GM23338 (cell line): ENCODE measurements at regions not wholly inside any gene's neighbourhood (a gene's known extent, or its start where the extent isn't known, plus 50 kb on each side); places are given as distances from the start of the nearest gene placed in this dataset.

Source experiments
- ATAC-seq: fragments of 200-7000 bp; cut with Tn5 transposase; 3 replicates; pipeline ENCODE4 v1.9.1; 2020
- DNase-seq: peaks from one replicate; pipeline ENCODE4 v3.0.0-alpha.2; 2015; ENCODE audit warnings: low spot score
- H2AFZ ChIP-seq: fragments of 200-600 bp; sonication (generic); 2 replicates; pipeline ENCODE4 v1.8.0; 2016; ENCODE audit warnings: antibody characterized with exemption, mild to moderate bottlenecking, moderate library complexity
- H3F3A ChIP-seq: fragments of 200-600 bp; sonication (generic); replicated peaks from 2 replicates; pipeline ENCODE4 v1.8.0; 2017; ENCODE audit warnings: antibody characterized with exemption, mixed run types, low read depth
- H3K27ac ChIP-seq: fragments of 200-600 bp; sonication (generic); 2 replicates; pipeline ENCODE4 v1.6.1; 2016; ENCODE audit warnings: low read depth
- H3K27me3 ChIP-seq: fragments of 200-600 bp; sonication (generic); 2 replicates; pipeline ENCODE4 v1.8.0; 2016; ENCODE audit warnings: mild to moderate bottlenecking, mixed run types, moderate library complexity; ENCODE audit not compliant: insufficient read depth
- H3K36me3 ChIP-seq: fragments of 200-600 bp; sonication (generic); 2 replicates; pipeline ENCODE4 v1.8.0; 2016; ENCODE audit warnings: mild to moderate bottlenecking; ENCODE audit not compliant: insufficient read depth
- H3K4me1 ChIP-seq: fragments of 200-600 bp; sonication (generic); 2 replicates; pipeline ENCODE4 v1.8.0; 2016; ENCODE audit warnings: mild to moderate bottlenecking, moderate library complexity; ENCODE audit not compliant: insufficient read depth
- H3K4me2 ChIP-seq: fragments of 200-600 bp; sonication (generic); 2 replicates; pipeline ENCODE4 v1.7.1; 2017; ENCODE audit warnings: mixed run types
- H3K4me3 ChIP-seq: fragments of 200-600 bp; sonication (generic); 2 replicates; pipeline ENCODE4 v1.6.1; 2016; ENCODE audit warnings: mixed run types
- H3K79me2 ChIP-seq: fragments of 200-600 bp; sonication (generic); replicated peaks from 2 replicates; pipeline ENCODE4 v1.8.0; 2017; ENCODE audit warnings: mild to moderate bottlenecking; ENCODE audit not compliant: insufficient read depth
- H3K9me2 ChIP-seq: fragments of 200-600 bp; sonication (generic); 2 replicates; pipeline ENCODE4 v1.8.0; 2017; ENCODE audit not compliant: insufficient read depth
- H4K20me1 ChIP-seq: fragments of 200-600 bp; sonication (generic); replicated peaks from 2 replicates; pipeline ENCODE4 v1.8.0; 2017; ENCODE audit warnings: mild to moderate bottlenecking; ENCODE audit not compliant: insufficient read depth
- H3K27ac Mint-ChIP-seq: 2 replicates; pipeline ENCODE4 v1.8.0; 2020; ENCODE audit warnings: inconsistent platforms, mild to moderate bottlenecking, moderate library complexity, mixed read lengths
- H3K27me3 Mint-ChIP-seq: 3 replicates; pipeline ENCODE4 v1.8.0; 2022; ENCODE audit warnings: low read depth, mild to moderate bottlenecking, moderate library complexity, mixed read lengths, inconsistent platforms; ENCODE audit not compliant: insufficient read depth, poor library complexity
- H3K36me3 Mint-ChIP-seq: 3 replicates; pipeline ENCODE4 v1.8.0; 2021; ENCODE audit warnings: low read depth, mild to moderate bottlenecking, inconsistent platforms, moderate library complexity, mixed read lengths
- H3K4me1 Mint-ChIP-seq: 3 replicates; pipeline ENCODE4 v1.8.0; 2020; ENCODE audit warnings: mild to moderate bottlenecking, inconsistent platforms, mixed read lengths
- H3K4me3 Mint-ChIP-seq: 3 replicates; pipeline ENCODE4 v1.8.0; 2021; ENCODE audit warnings: moderate library complexity, mild to moderate bottlenecking, inconsistent platforms, mixed read lengths
- H3K9me3 Mint-ChIP-seq: 3 replicates; pipeline ENCODE4 v1.8.0; 2020; ENCODE audit warnings: moderate library complexity, mild to moderate bottlenecking, inconsistent platforms, mixed read lengths
- CREB1 ChIP-seq: fragments of 250-450 bp; sonication (Bioruptor Pico); IDR thresholded peaks from 2 replicates; pipeline ENCODE4 v1.5.0; 2020; ENCODE audit warnings: low read depth, mild to moderate bottlenecking, moderate library complexity
- EZH2 ChIP-seq: fragments of 200-600 bp; sonication (generic); IDR thresholded peaks from one replicate; pipeline ENCODE4 v1.8.0; 2017; ENCODE audit warnings: antibody characterized with exemption, mild to moderate bottlenecking, low read depth; ENCODE audit not compliant: unreplicated experiment
- EZH2phosphoT487 ChIP-seq: fragments of 200-600 bp; sonication (generic); IDR thresholded peaks from one replicate; pipeline ENCODE4 v1.8.1; 2018; ENCODE audit warnings: antibody characterized with exemption; ENCODE audit not compliant: unreplicated experiment
- JUNB ChIP-seq: IDR thresholded peaks from one replicate; pipeline ENCODE4 v1.6.1; 2016; ENCODE audit warnings: antibody characterized with exemption; ENCODE audit not compliant: unreplicated experiment
- NANOG ChIP-seq: IDR thresholded peaks from 2 replicates; pipeline ENCODE4 v1.6.1; 2016; ENCODE audit warnings: antibody characterized with exemption, borderline replicate concordance
- POLR2AphosphoS5 ChIP-seq: IDR thresholded peaks from 2 replicates; pipeline ENCODE4 v1.6.1; 2016; ENCODE audit warnings: antibody characterized with exemption, low read depth
- ZNF331 ChIP-seq: fragments of 250-450 bp; sonication (Bioruptor Pico); IDR thresholded peaks from 2 replicates; pipeline ENCODE4 v1.5.0; 2020; ENCODE audit warnings: low read depth, mild to moderate bottlenecking, moderate library complexity
- TF ChIP-seq, protein P1 (sequence below): IDR thresholded peaks from one replicate; pipeline ENCODE4 v1.6.1; 2018; ENCODE audit warnings: antibody characterized with exemption; ENCODE audit not compliant: unreplicated experiment
- TF ChIP-seq, protein P2 (sequence below): IDR thresholded peaks from 2 replicates; pipeline ENCODE4 v1.6.1; 2016; ENCODE audit warnings: antibody characterized with exemption
- TF ChIP-seq, protein P3 (sequence below), 2 experiments: fragments of 200-600 bp in 1 of 2; sonication (generic) in 1 of 2; conservative IDR thresholded peaks; 2 replicates each; pipeline versions ENCODE4 v1.5.1 to v1.6.1; 2016 to 2017; ENCODE audit warnings: antibody characterized with exemption in 2 of 2, low read depth in 2 of 2, mild to moderate bottlenecking in 2 of 2, moderate library complexity in 1 of 2

DNA sequence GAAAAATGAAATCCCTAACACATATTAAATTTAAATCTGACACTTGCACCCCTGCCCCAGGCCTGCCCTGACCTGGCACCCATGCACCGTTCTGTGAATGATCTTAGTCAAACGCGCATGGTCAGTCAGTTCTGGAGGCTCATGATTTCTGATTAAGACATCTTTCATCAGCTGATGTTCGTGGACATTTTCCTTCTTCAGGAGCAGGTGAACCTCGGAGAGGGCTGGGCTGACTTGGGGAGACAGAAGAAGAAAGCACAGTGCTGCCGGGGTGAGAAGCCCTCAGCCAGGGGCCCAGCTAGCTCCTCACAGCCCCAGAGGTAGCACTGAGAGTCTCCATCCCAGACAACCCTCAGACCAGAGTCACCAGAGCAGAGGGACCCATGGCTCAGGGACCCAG, 134.5 kb upstream of the AJAP1 start (continued):
- TF ChIP-seq, protein P1, sequence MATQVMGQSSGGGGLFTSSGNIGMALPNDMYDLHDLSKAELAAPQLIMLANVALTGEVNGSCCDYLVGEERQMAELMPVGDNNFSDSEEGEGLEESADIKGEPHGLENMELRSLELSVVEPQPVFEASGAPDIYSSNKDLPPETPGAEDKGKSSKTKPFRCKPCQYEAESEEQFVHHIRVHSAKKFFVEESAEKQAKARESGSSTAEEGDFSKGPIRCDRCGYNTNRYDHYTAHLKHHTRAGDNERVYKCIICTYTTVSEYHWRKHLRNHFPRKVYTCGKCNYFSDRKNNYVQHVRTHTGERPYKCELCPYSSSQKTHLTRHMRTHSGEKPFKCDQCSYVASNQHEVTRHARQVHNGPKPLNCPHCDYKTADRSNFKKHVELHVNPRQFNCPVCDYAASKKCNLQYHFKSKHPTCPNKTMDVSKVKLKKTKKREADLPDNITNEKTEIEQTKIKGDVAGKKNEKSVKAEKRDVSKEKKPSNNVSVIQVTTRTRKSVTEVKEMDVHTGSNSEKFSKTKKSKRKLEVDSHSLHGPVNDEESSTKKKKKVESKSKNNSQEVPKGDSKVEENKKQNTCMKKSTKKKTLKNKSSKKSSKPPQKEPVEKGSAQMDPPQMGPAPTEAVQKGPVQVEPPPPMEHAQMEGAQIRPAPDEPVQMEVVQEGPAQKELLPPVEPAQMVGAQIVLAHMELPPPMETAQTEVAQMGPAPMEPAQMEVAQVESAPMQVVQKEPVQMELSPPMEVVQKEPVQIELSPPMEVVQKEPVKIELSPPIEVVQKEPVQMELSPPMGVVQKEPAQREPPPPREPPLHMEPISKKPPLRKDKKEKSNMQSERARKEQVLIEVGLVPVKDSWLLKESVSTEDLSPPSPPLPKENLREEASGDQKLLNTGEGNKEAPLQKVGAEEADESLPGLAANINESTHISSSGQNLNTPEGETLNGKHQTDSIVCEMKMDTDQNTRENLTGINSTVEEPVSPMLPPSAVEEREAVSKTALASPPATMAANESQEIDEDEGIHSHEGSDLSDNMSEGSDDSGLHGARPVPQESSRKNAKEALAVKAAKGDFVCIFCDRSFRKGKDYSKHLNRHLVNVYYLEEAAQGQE: no peak
- TF ChIP-seq POLR2AphosphoS5: no peak
- TF ChIP-seq EZH2: no peak
- TF ChIP-seq NANOG: no peak
- TF ChIP-seq, protein P2, sequence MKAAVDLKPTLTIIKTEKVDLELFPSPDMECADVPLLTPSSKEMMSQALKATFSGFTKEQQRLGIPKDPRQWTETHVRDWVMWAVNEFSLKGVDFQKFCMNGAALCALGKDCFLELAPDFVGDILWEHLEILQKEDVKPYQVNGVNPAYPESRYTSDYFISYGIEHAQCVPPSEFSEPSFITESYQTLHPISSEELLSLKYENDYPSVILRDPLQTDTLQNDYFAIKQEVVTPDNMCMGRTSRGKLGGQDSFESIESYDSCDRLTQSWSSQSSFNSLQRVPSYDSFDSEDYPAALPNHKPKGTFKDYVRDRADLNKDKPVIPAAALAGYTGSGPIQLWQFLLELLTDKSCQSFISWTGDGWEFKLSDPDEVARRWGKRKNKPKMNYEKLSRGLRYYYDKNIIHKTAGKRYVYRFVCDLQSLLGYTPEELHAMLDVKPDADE: no peak
- no peak for TF ChIP-seq EZH2phosphoT487

DNA sequence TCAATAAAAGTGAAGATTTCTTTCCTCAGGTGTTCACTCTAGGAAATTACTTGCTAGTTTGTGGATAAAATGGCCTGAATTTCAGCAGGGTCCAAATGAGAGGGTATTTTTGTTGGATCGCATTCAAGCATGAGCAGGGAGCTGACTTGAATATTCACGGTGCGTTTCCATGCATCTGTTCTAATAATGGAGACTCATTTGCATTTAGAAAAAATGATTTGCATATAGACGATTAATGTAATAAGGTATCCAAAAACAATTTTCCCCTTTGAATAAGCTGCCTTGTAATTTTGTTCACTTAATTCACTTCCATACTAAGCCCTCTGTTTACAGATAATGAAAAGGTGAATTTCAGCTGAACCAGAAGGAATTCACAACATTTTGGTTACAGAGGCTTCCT, 130.9 kb upstream of the AJAP1 start:
- no peak for ATAC-seq
- H3K79me2 ChIP-seq: no peaks in the 10 kb centered on the region
- Mint-ChIP-seq H3K4me1 (no peaks in the 10 kb centered on the region), H3K36me3 (peaks cover 27% of the 10 kb centered on the region), H3K27me3 (peaks cover 9% of the 10 kb centered on the region), H3K27ac (no peak overlapping the region), H3K9me3 (peaks cover 100% of the 10 kb centered on the region), H3K4me3 (no peak overlapping the region)
- no peak overlapping the region for H3K4me2 ChIP-seq
- H3K4me3 ChIP-seq: no peak overlapping the region
- H3K27me3 ChIP-seq: no peaks in the 10 kb centered on the region
- no peak overlapping the region for H2AFZ ChIP-seq
- no peak for DNase-seq
- no peaks in the 10 kb centered on the region for H4K20me1 ChIP-seq
- no peak overlapping the region for H3K27ac ChIP-seq
- H3K36me3 ChIP-seq: peaks cover 3% of the 10 kb centered on the region; the same call in 1 of the 2 replicates
- H3F3A ChIP-seq: no peaks in the 10 kb centered on the region
- H3K4me1 ChIP-seq: no peaks in the 10 kb centered on the region
- TF ChIP-seq, protein P3, sequence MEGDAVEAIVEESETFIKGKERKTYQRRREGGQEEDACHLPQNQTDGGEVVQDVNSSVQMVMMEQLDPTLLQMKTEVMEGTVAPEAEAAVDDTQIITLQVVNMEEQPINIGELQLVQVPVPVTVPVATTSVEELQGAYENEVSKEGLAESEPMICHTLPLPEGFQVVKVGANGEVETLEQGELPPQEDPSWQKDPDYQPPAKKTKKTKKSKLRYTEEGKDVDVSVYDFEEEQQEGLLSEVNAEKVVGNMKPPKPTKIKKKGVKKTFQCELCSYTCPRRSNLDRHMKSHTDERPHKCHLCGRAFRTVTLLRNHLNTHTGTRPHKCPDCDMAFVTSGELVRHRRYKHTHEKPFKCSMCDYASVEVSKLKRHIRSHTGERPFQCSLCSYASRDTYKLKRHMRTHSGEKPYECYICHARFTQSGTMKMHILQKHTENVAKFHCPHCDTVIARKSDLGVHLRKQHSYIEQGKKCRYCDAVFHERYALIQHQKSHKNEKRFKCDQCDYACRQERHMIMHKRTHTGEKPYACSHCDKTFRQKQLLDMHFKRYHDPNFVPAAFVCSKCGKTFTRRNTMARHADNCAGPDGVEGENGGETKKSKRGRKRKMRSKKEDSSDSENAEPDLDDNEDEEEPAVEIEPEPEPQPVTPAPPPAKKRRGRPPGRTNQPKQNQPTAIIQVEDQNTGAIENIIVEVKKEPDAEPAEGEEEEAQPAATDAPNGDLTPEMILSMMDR (conservative IDR thresholded peaks at IDR 0.05; ENCODE audit: low read depth in 2 of 2): no peak
- no peak for TF ChIP-seq CREB1 (CRISPR knock-in tag)
- H3K9me2 ChIP-seq: no peaks in the 10 kb centered on the region

DNA sequence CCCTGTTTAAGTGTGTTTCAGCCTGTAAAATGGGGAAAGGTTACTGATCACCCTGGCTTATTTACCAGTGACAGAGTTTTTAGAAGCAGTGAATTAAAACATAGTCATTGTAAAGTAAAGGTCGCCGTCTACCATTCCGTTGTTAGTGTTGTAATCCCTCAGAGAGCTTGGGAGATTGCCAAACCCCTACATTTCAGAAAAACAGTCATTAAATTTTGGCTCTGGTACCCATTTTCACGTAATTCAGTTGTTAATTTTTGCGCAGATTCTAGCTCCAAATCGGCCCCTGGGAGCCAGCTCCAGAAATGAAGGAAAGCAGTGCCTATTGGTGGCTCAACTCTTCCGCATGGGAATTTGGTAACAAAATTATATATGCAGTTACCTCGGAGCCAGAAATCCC, 127.7 kb upstream of the AJAP1 start:
- Mint-ChIP-seq H3K4me1 (no peaks in the 10 kb centered on the region), H3K27ac (no peak overlapping the region), H3K9me3 (peaks cover 95% of the 10 kb centered on the region), H3K27me3 (peaks cover 4% of the 10 kb centered on the region), H3K36me3 (peaks cover 11% of the 10 kb centered on the region; the same call in 2 of the 3 replicates), H3K4me3 (no peak overlapping the region)
- Histone ChIP-seq H3K4me2 (no peak overlapping the region), H3K9me2 (no peaks in the 10 kb centered on the region), H2AFZ (no peak overlapping the region), H3K36me3 (peaks cover 3% of the 10 kb centered on the region; the same call in 1 of the 2 replicates), H3K27ac (no peak overlapping the region), H3K4me3 (no peak overlapping the region), H3K4me1 (no peaks in the 10 kb centered on the region), H3K79me2 (no peaks in the 10 kb centered on the region), H3F3A (no peaks in the 10 kb centered on the region), H4K20me1 (no peaks in the 10 kb centered on the region), H3K27me3 (no peaks in the 10 kb centered on the region)
- no peak for DNase-seq
- no peak for ATAC-seq
- TF ChIP-seq NANOG: no peak
- TF ChIP-seq ZNF331 (CRISPR knock-in tag): no peak
- TF ChIP-seq, protein P1: no peak
- no peak for TF ChIP-seq JUNB
